ENCODE measurements at regions not wholly inside any gene's neighbourhood (a gene's known extent, or its start where the extent isn't known, plus 50 kb on each side); places are given as distances from the start of the nearest gene placed in this dataset.

- H3K36me3 ChIP-seq = no peaks in the 10 kb centered on the region
- H3K4me1 ChIP-seq = no peaks in the 10 kb centered on the region
- no peaks in the 10 kb centered on the region for H4K20me1 ChIP-seq
- no peak for TF ChIP-seq Cebpa-rat (IDR thresholded peaks at IDR 0.05)
- no peak overlapping the region for H3K4me2 ChIP-seq
- H3K9me3 ChIP-seq = peaks cover 5% of the 10 kb centered on the region
- no peak overlapping the region for H3K4me3 ChIP-seq
- no peak overlapping the region for H3K27ac ChIP-seq
- H3K9ac ChIP-seq = no peak overlapping the region
- no peaks in the 10 kb centered on the region for H3K27me3 ChIP-seq
Observed at GRCh38 chr18:39564716-39565115, 1999.1 kb upstream of the CELF4 start.

DNA sequence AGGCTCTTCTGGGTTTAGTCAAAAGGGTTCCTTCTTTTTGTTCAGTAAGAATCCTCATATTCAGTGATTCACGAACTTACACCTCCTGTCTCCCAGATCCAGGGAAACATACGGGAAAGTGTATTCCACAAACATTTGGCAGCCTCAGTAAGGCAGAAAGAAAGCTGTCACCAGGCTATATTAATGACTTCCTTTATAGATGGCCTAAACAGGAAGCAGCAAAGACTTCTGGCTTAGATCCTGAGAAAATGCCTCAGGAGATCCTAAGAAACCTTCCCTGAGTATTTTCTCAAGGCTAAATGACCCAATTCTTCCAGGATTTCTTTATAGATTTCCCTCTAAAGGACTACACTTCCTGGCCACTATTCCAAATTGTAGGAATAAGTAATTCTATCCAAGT is 1995.5 kb upstream of the CELF4 start:
- Histone ChIP-seq H3K9me3 (peaks cover 5% of the 10 kb centered on the region), H3K4me1 (no peaks in the 10 kb centered on the region), H3K4me2 (no peak overlapping the region), H4K20me1 (no peaks in the 10 kb centered on the region), H3K4me3 (no peak overlapping the region), H3K27me3 (no peaks in the 10 kb centered on the region), H3K36me3 (no peaks in the 10 kb centered on the region), H3K9ac (no peak overlapping the region), H3K27ac (no peak overlapping the region)
- TF ChIP-seq Cebpa-rat (IDR thresholded peaks at IDR 0.05) = no peak

GRCh38 chr18:39558658-39559057 is 1993.1 kb upstream of the CELF4 start:
- Histone ChIP-seq H3K4me2 (no peak overlapping the region), H3K4me3 (no peak overlapping the region), H4K20me1 (no peaks in the 10 kb centered on the region), H3K27ac (no peak overlapping the region), H3K27me3 (no peaks in the 10 kb centered on the region), H3K9me3 (no peaks in the 10 kb centered on the region), H3K36me3 (no peaks in the 10 kb centered on the region), H3K9ac (no peak overlapping the region), H3K4me1 (no peaks in the 10 kb centered on the region)
- no peak for TF ChIP-seq Cebpa-rat (IDR thresholded peaks at IDR 0.05)

DNA sequence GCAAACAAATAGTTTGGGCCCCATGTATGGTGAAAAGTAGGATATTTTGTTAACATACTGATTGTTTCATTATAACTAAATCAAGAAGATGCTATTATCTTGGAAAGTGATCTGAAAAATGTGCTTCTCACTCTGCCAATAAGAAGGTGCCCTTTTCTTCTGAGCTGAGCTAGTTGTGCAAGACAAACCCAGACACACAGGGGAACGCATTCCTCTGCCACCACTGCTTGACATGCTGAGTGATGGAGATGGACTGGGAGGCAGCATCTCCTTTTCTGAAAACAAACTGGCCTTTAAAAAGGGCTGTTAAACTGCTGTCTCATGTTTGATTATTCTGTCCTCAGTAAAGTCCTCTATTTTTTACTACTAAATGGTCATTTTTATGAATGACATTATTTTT is 1989.9 kb upstream of the CELF4 start:
- Histone ChIP-seq H3K4me3 (no peak overlapping the region), H4K20me1 (no peaks in the 10 kb centered on the region), H3K4me1 (no peaks in the 10 kb centered on the region), H3K27ac (no peak overlapping the region), H3K4me2 (no peak overlapping the region), H3K36me3 (no peaks in the 10 kb centered on the region), H3K27me3 (no peaks in the 10 kb centered on the region), H3K9ac (no peak overlapping the region), H3K9me3 (no peaks in the 10 kb centered on the region)
- TF ChIP-seq Cebpa-rat (IDR thresholded peaks at IDR 0.05) = no peak

DNA sequence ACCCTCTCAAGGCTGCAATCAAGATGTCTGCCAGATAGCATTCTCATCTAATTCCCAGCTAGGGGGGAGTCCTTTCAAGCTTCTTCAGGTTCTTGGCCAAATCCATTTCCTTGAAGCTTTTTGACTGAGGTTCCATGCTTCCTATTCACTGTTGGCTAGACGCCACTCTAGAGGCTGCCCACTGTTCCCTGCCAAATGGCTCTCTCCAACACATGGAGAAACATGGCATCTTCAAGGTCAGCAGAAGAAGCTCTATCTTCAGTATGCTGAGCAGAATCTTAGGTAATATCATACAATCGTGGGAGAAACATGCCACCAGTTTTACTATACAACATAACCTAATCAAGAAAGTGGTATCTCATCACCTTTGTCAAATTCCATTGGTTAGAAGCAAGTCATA is 1985.1 kb upstream of the CELF4 start:
- H4K20me1 ChIP-seq = no peaks in the 10 kb centered on the region
- H3K27ac ChIP-seq = no peak overlapping the region
- no peaks in the 10 kb centered on the region for H3K4me1 ChIP-seq
- no peaks in the 10 kb centered on the region for H3K36me3 ChIP-seq
- H3K9me3 ChIP-seq = no peaks in the 10 kb centered on the region
- H3K4me3 ChIP-seq = no peak overlapping the region
- H3K27me3 ChIP-seq = no peaks in the 10 kb centered on the region
- no peak overlapping the region for H3K4me2 ChIP-seq
- no peak for TF ChIP-seq Cebpa-rat (IDR thresholded peaks at IDR 0.05)
- no peak overlapping the region for H3K9ac ChIP-seq

GRCh38 chr18:39549144-39549543 is 1983.5 kb upstream of the CELF4 start:
- H3K9me3 ChIP-seq = no peaks in the 10 kb centered on the region
- no peak for TF ChIP-seq Cebpa-rat (IDR thresholded peaks at IDR 0.05)
- no peaks in the 10 kb centered on the region for H3K27me3 ChIP-seq
- no peaks in the 10 kb centered on the region for H4K20me1 ChIP-seq
- no peaks in the 10 kb centered on the region for H3K4me1 ChIP-seq
- no peaks in the 10 kb centered on the region for H3K36me3 ChIP-seq
- no peak overlapping the region for H3K27ac ChIP-seq
- no peak overlapping the region for H3K4me3 ChIP-seq
- no peak overlapping the region for H3K4me2 ChIP-seq
- no peak overlapping the region for H3K9ac ChIP-seq

GRCh38 chr18:39531659-39532058 is 1966.1 kb upstream of the CELF4 start:
- Histone ChIP-seq H3K4me2 (no peak overlapping the region), H3K4me3 (no peak overlapping the region), H3K4me1 (peaks cover 14% of the 10 kb centered on the region), H3K9me3 (no peaks in the 10 kb centered on the region), H3K9ac (no peak overlapping the region), H3K27me3 (no peaks in the 10 kb centered on the region), H3K27ac (no peak overlapping the region), H3K36me3 (no peaks in the 10 kb centered on the region), H4K20me1 (no peaks in the 10 kb centered on the region)
- TF ChIP-seq Cebpa-rat (IDR thresholded peaks at IDR 0.05) = no peak

GRCh38 chr18:39529358-39529757 is 1963.8 kb upstream of the CELF4 start:
- TF ChIP-seq Cebpa-rat (IDR thresholded peaks at IDR 0.05) = no peak
- no peak overlapping the region for H3K27ac ChIP-seq

DNA sequence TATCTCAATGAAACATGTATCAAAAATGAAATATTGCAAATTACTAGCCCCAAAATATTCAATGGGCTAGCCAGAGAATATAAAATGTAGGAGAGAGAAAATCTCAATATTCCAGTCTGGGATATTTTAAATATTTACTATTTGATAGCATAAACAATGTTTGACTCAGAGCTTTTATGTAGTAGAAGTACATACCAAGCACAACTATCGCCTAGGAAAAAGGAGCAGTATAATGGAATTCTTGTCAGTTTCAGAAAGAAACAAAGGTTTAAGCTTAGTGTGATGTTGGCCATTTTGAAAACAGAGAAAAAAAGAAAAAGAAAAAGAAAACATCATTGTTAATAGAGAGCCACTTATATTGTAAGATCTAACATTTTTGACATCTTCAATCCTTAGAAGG is 1961.9 kb upstream of the CELF4 start:
- no peaks in the 10 kb centered on the region for H3K27me3 ChIP-seq

More at GRCh38 chr18:39529358-39529757, 1963.8 kb upstream of the CELF4 start:
- H3K4me2 ChIP-seq = no peak overlapping the region
- H3K9me3 ChIP-seq = no peaks in the 10 kb centered on the region
- no peaks in the 10 kb centered on the region for H4K20me1 ChIP-seq
- peaks cover 14% of the 10 kb centered on the region for H3K4me1 ChIP-seq
- no peaks in the 10 kb centered on the region for H3K27me3 ChIP-seq
- no peaks in the 10 kb centered on the region for H3K36me3 ChIP-seq
- H3K4me3 ChIP-seq = no peak overlapping the region
- no peak overlapping the region for H3K9ac ChIP-seq

GRCh38 chr18:39524370-39524769 is 1958.8 kb upstream of the CELF4 start:
- Histone ChIP-seq H3K4me2 (no peak overlapping the region), H3K4me3 (no peak overlapping the region), H3K27me3 (no peaks in the 10 kb centered on the region), H3K9me3 (no peaks in the 10 kb centered on the region), H4K20me1 (no peaks in the 10 kb centered on the region), H3K4me1 (peaks cover 14% of the 10 kb centered on the region), H3K36me3 (no peaks in the 10 kb centered on the region), H3K27ac (no peak overlapping the region), H3K9ac (no peak overlapping the region)
- TF ChIP-seq Cebpa-rat (IDR thresholded peaks at IDR 0.05) = no peak

More for the DNA sequence above, 1961.9 kb upstream of the CELF4 start:
- Histone ChIP-seq H3K4me1 (peaks cover 14% of the 10 kb centered on the region), H3K4me3 (no peak overlapping the region), H3K4me2 (peak overlapping the region; percentile 51; the same call in 1 of the 2 replicates), H4K20me1 (no peaks in the 10 kb centered on the region), H3K27ac (no peak overlapping the region), H3K9me3 (no peaks in the 10 kb centered on the region), H3K36me3 (no peaks in the 10 kb centered on the region), H3K9ac (no peak overlapping the region)
- no peak for TF ChIP-seq Cebpa-rat (IDR thresholded peaks at IDR 0.05)

GRCh38 chr18:39523281-39523680 is 1957.7 kb upstream of the CELF4 start:
- H3K9ac ChIP-seq = no peak overlapping the region
- H4K20me1 ChIP-seq = no peaks in the 10 kb centered on the region
- no peak overlapping the region for H3K4me2 ChIP-seq
- no peak overlapping the region for H3K4me3 ChIP-seq
- H3K4me1 ChIP-seq = peaks cover 14% of the 10 kb centered on the region
- H3K9me3 ChIP-seq = no peaks in the 10 kb centered on the region
- no peak for TF ChIP-seq Cebpa-rat (IDR thresholded peaks at IDR 0.05)
- no peaks in the 10 kb centered on the region for H3K36me3 ChIP-seq
- no peaks in the 10 kb centered on the region for H3K27me3 ChIP-seq
- no peak overlapping the region for H3K27ac ChIP-seq
